IMR-90 (cell line): ENCODE measurements at regions not wholly inside any gene's neighbourhood (a gene's known extent, or its start where the extent isn't known, plus 50 kb on each side); places are given as distances from the start of the nearest gene placed in this dataset.

Experiments
- ATAC-seq: fragments of 200-7000 bp; cut with Tn5 transposase; 2 replicates; pipeline ENCODE4 v1.9.1; 2020; ENCODE audit warnings: low read depth, mild to moderate bottlenecking, moderate library complexity
- BruUV-seq: library from RNA; stranded (reverse); fragments of 400-500 nt; replicated peaks from 2 replicates; lab custom pipeline; 2021; lab: Mats Ljungman, UMichigan
- CTCF ChIA-PET: fragments of 300-600 bp; formaldehyde crosslinking; extraction: SDS; loops from one replicate; lab custom pipeline; 2021; ENCODE audit warnings: antibody characterized with exemption; lab: Yijun Ruan, JAX
- POLR2A ChIA-PET: fragments of 300-600 bp; sonication (Branson Sonifier 250); formaldehyde crosslinking; loops from one replicate; lab custom pipeline; 2022; ENCODE audit warnings: antibody characterized with exemption; ENCODE audit not compliant: unreplicated experiment; lab: Charles Lee
- DNase-seq: peaks from one replicate; pipeline ENCODE4 v3.0.0; 2013
- H2AFZ ChIP-seq: replicated peaks from 2 replicates; pipeline ENCODE3; 2013; ENCODE audit warnings: low read length, mild to moderate bottlenecking; ENCODE audit not compliant: poor library complexity
- H2AK5ac ChIP-seq: 2 replicates; pipeline ENCODE4 v1.6.1; 2013; ENCODE audit warnings: low read depth, low read length, inconsistent platforms
- H2AK9ac ChIP-seq: replicated peaks from 2 replicates; pipeline ENCODE3; 2013; ENCODE audit warnings: mild to moderate bottlenecking, low read depth, low read length, moderate library complexity; ENCODE audit not compliant: poor library complexity
- H2BK120ac ChIP-seq: 2 replicates; pipeline ENCODE4 v1.6.1; 2013; ENCODE audit warnings: low read depth, low read length, inconsistent platforms
- H2BK15ac ChIP-seq: 3 replicates; pipeline ENCODE4 v1.6.1; 2013; ENCODE audit warnings: low read depth, low read length, inconsistent platforms
- H2BK20ac ChIP-seq: 2 replicates; pipeline ENCODE4 v1.6.1; 2013; ENCODE audit warnings: low read depth, mild to moderate bottlenecking, inconsistent platforms, low read length, moderate library complexity
- H2BK5ac ChIP-seq: 2 replicates; pipeline ENCODE4 v1.6.1; 2013; ENCODE audit warnings: mild to moderate bottlenecking, low read depth, low read length, inconsistent platforms; ENCODE audit not compliant: poor library complexity, severe bottlenecking
- H3K14ac ChIP-seq: replicated peaks from 2 replicates; pipeline ENCODE4 v1.6.1; 2013; ENCODE audit warnings: low read depth, low read length, inconsistent platforms
- H3K18ac ChIP-seq: 2 replicates; pipeline ENCODE4 v1.6.1; 2013; ENCODE audit warnings: low read depth, low read length, control low read depth
- H3K23ac ChIP-seq: 2 replicates; pipeline ENCODE4 v1.6.1; 2013; ENCODE audit warnings: low read depth, low read length, inconsistent platforms
- H3K27ac ChIP-seq: 2 replicates; pipeline ENCODE4 v1.5.1; 2013; ENCODE audit warnings: mild to moderate bottlenecking, control low read depth, low read length; ENCODE audit not compliant: insufficient read depth
- H3K27me3 ChIP-seq: 2 replicates; pipeline ENCODE4 v1.6.1; 2013; ENCODE audit warnings: low read length; ENCODE audit not compliant: control insufficient read depth, insufficient read depth
- H3K36me3 ChIP-seq: 2 replicates; pipeline ENCODE4 v1.6.1; 2013; ENCODE audit warnings: low read length, mixed read lengths; ENCODE audit not compliant: control insufficient read depth, insufficient read depth
- H3K4ac ChIP-seq: 2 replicates; pipeline ENCODE4 v1.6.1; 2013; ENCODE audit warnings: low read depth, low read length, inconsistent platforms
- H3K4me1 ChIP-seq: 2 replicates; pipeline ENCODE4 v1.6.1; 2013; ENCODE audit warnings: low read length, mixed read lengths; ENCODE audit not compliant: control insufficient read depth, insufficient read depth
- H3K4me2 ChIP-seq: 2 replicates; pipeline ENCODE4 v1.6.1; 2013; ENCODE audit warnings: low read depth, mild to moderate bottlenecking, control low read depth, low read length, moderate library complexity
- H3K4me3 ChIP-seq: 2 replicates; pipeline ENCODE4 v1.5.1; 2013; ENCODE audit warnings: low read depth, mild to moderate bottlenecking, control low read depth, low read length, moderate library complexity; ENCODE audit not compliant: insufficient read depth
- H3K56ac ChIP-seq: 2 replicates; pipeline ENCODE4 v1.6.1; 2013; ENCODE audit warnings: low read length, inconsistent platforms; ENCODE audit not compliant: insufficient read depth; ENCODE audit errors: extremely low read depth
- H3K79me1 ChIP-seq, 2 experiments: 2 replicates each; pipeline ENCODE4 v1.6.1; 2013; ENCODE audit warnings: low read length in 2 of 2, inconsistent platforms in 1 of 2, low read depth in 1 of 2
- H3K9ac ChIP-seq: 2 replicates; pipeline ENCODE4 v1.6.1; 2013; ENCODE audit warnings: low read depth, low read length, control low read depth
- H3K9me1 ChIP-seq: 2 replicates; pipeline ENCODE4 v1.6.1; 2013; ENCODE audit warnings: low read length, inconsistent platforms; ENCODE audit not compliant: insufficient read depth
- H3K9me3 ChIP-seq: 2 replicates; pipeline ENCODE4 v1.6.1; 2013; ENCODE audit warnings: low read length; ENCODE audit not compliant: control insufficient read depth, insufficient read depth
- H4K20me1 ChIP-seq: 2 replicates; pipeline ENCODE4 v1.6.1; 2013; ENCODE audit warnings: low read length, inconsistent platforms; ENCODE audit not compliant: insufficient read depth
- H4K5ac ChIP-seq: 2 replicates; pipeline ENCODE4 v1.6.1; 2013; ENCODE audit warnings: mild to moderate bottlenecking, low read depth, low read length, control low read depth
- H4K8ac ChIP-seq, 2 experiments: 2 replicates each; pipeline ENCODE4 v1.6.1; 2013; ENCODE audit warnings: low read depth in 2 of 2, low read length in 2 of 2, control low read depth in 1 of 2, inconsistent platforms in 1 of 2
- H4K91ac ChIP-seq: 2 replicates; pipeline ENCODE4 v1.6.1; 2013; ENCODE audit warnings: low read depth, low read length, inconsistent platforms; ENCODE audit not compliant: insufficient read depth
- MXI1 ChIP-seq: IDR thresholded peaks from 2 replicates; pipeline ENCODE4 v1.6.1; 2012; ENCODE audit warnings: low read depth, mild to moderate bottlenecking, low read length, moderate library complexity, borderline replicate concordance
- WGBS, 2 experiments: methylation state at CpG; one replicate each; pipeline versions ENCODE4 v1.1.5 to v1.1.7; 2013; ENCODE audit warnings: missing lambda C conversion rate in 2 of 2; ENCODE audit not compliant: insufficient read length in 1 of 2; ENCODE audit errors: extremely low coverage in 2 of 2; 5-methylcytosine and 5-hydroxymethylcytosine counted together
- dilution Hi-C: fragments of 300-500 bp; cut with HindIII; formaldehyde crosslinking; loops from one replicate; pipeline ENCODE4 v1.14.3; 2018; ENCODE audit warnings: low sequenced_read_pairs; ENCODE audit not compliant: unreplicated experiment
- in situ Hi-C: fragments of 300-500 bp; cut with MboI; formaldehyde crosslinking; loops from 3 replicates; pipeline ENCODE4 v1.14.3; 2019; ENCODE audit warnings: low sequenced_read_pairs, inconsistent platforms, mixed read lengths
- intact Hi-C: fragments of 100-400 bp; cut with micrococcal nuclease; formaldehyde crosslinking; loops from 2 replicates; pipeline ENCODE4 v1.10.0; 2022
- TF ChIP-seq, protein P1 (sequence below): fragments of 150-350 bp; IDR thresholded peaks from 2 replicates; pipeline ENCODE4 v1.6.1; 2017; ENCODE audit warnings: mild to moderate bottlenecking, antibody characterized with exemption, low read length, low read depth

DNA sequence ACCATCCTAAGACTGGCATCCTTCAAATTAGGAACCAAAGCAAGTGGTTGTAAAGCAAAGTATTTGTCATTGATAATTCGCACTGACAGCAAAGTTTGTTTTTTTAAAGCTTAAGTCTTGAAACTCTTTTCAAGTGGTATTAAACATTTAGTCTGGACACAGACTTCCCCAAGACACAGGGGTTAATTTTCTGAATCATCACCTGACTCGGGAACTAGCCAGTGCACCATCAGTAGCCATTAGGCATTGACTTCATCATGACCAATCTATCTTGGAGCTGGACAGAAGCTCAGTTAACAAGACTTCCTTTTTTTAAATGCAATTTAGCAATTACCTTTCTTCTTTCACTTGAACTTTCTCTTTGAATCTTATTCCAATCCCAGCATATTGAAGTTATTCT is 210.6 kb downstream of the ZNF365 start:
- dilution Hi-C loops (no loop called here), in situ Hi-C loops (loop anchor here (25.0 kb wide), 1 partner anchor 547 kb away; no protein-coding TSS in a partner anchor), intact Hi-C loops (loop anchor here (2.0 kb wide), 1 partner anchor 148 kb away; no protein-coding TSS in a partner anchor)
- CTCF ChIA-PET = interaction anchor here (1.5 kb wide), 1 partner anchor 9 kb away, joined by 3 read pairs; no protein-coding TSS in a partner anchor
- Histone ChIP-seq H2BK15ac (peak overlapping the region; percentile 79; the same call in 1 of the 3 replicates), H2BK20ac (peak overlapping the region; percentile 47; the same call in 1 of the 2 replicates), H3K14ac (no peak overlapping the region), H3K27me3 (no peaks in the 10 kb centered on the region), H3K9me1 (peaks cover 17% of the 10 kb centered on the region), H3K4me3 (no peak overlapping the region), H3K27ac (no peak overlapping the region), H3K36me3 (no peaks in the 10 kb centered on the region), H3K4me1 (peaks cover 30% of the 10 kb centered on the region), H2AK9ac (no peak overlapping the region), H3K18ac (peak overlapping the region; percentile 97; the same call in 1 of the 2 replicates), H3K4me2 (peak overlapping the region; percentile 38; the same call in 1 of the 2 replicates), H3K79me1 (no peaks in the 10 kb centered on the region), H4K5ac (peak overlapping the region; percentile 90; the same call in 1 of the 2 replicates), H2BK120ac (peak overlapping the region; percentile 91), H4K8ac (peak overlapping the region; percentile 71 to 82; a peak in 2 of 4 replicates), H3K4ac (peak overlapping the region; percentile 80; the same call in 1 of the 2 replicates), H4K20me1 (no peaks in the 10 kb centered on the region), H3K9ac (no peak overlapping the region; the same call in 1 of the 2 replicates), H3K23ac (no peak overlapping the region; the same call in 1 of the 2 replicates), H2BK5ac (peak overlapping the region; percentile 92), H3K56ac (no peak overlapping the region), H2AFZ (no peak overlapping the region), H2AK5ac (no peak overlapping the region), H4K91ac (peak overlapping the region; percentile 77; the same call in 1 of the 2 replicates), H3K9me3 (no peaks in the 10 kb centered on the region)
- no peak for ATAC-seq
- 0% methylated on average over 1 of the region's 2 CpGs; no CpG with 5 or more reads in 1 of the 2 experiments for WGBS, 2 experiments
- POLR2A ChIA-PET = no interaction called here
- no TSS peak for BruUV-seq
- DNase-seq = peak; percentile 73
- TF ChIP-seq, protein P1, sequence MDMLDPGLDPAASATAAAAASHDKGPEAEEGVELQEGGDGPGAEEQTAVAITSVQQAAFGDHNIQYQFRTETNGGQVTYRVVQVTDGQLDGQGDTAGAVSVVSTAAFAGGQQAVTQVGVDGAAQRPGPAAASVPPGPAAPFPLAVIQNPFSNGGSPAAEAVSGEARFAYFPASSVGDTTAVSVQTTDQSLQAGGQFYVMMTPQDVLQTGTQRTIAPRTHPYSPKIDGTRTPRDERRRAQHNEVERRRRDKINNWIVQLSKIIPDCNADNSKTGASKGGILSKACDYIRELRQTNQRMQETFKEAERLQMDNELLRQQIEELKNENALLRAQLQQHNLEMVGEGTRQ = 0 out of 2 replicates have a peak, but pooled peaks have one; percentile 46
- TF ChIP-seq MXI1 = no peak
